NCI-H2107 (cell line): ENCODE measurements at regions not wholly inside any gene's neighbourhood (a gene's known extent, or its start where the extent isn't known, plus 50 kb on each side); places are given as distances from the start of the nearest gene placed in this dataset.

Source experiments
- DNase-seq: peaks from one replicate; lab custom pipeline; 2025; lab: John Stamatoyannopoulos, UW

DNA sequence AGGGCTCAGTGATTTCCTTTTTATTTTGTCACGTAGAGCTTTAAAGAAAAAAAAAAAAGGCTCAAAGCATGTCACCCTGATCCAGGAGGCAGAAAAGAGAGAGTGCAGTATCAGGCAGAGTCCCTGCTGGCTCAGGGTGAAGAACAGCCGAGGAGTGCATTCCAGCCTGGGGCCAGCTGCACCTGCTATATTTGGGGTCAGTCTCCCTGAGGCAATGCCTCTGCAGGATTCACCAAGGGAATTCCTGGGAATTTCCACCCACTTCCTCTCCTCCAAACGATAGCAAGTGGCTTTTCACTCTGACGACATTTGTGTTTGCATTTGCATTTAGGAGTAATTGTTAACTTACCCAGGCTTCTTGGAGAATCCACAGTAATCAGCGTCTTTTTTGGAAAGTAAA lies 202.9 kb upstream of the CTNNB1 start:
- DNase-seq = no peak

GRCh38 chr3:40996827-40997710 lies 202.2 kb upstream of the CTNNB1 start:
- no peak for DNase-seq

- DNase-seq = no peak
Measured at GRCh38 chr3:40997711-40998519, 201.4 kb upstream of the CTNNB1 start.

DNA sequence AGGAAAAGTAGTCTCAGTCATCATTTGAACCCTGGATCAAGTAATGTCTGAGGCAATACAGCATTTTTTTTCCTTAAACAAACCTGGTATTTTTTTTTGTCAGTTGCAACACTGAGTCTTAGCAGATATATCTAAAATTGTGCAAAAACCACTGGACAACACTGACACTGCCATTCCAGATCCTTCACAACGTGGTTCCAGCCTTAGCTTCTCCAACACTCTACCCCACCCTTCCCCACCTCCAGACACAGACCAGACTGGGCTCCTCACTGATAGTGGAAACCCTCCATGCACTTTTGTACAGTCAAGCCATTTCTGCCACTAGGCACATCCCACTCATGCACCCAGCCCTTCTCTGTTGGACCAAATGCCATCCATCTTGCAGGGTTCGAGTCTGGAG lies 199.6 kb upstream of the CTNNB1 start:
- no peak for DNase-seq

DNA sequence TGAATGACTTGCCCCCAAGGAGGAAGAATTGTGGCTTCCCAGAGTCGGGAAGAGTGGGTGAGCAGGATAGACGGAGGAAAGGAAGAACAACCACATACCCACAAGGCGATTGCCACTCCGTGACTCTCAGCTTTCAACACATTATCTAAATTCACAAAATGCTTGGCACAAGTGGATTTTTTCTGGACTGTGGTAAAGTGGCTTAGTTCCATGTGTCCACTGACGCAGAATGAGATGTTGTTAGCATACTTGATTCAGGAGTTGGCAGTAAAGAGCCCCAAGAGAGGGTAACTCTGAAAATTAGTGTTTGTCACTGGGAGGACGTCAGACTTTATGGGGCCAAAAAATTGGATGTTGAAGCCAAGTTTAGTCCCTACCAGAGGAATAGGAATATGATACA lies 198.8 kb upstream of the CTNNB1 start:
- no peak for DNase-seq

DNA sequence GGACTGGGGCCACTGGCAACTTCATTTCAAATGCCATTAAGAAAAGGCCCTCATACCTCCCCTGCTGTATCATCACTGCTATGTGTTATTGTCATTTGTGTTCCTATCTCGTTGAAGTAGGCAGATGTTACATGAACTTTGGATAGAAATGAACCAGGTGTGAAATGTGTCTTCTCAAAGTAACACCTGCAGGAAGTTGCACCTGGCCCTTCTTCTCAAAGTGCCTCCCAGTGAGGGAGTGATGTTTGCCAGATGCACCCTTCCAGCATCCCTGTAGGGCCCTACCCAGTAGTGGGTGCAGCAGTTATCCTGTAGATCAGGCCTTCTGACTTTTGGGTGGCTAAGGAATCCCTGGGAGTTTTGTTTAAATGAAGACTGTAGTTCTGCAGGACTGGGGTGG lies 197.7 kb upstream of the CTNNB1 start:
- no peak for DNase-seq

DNA sequence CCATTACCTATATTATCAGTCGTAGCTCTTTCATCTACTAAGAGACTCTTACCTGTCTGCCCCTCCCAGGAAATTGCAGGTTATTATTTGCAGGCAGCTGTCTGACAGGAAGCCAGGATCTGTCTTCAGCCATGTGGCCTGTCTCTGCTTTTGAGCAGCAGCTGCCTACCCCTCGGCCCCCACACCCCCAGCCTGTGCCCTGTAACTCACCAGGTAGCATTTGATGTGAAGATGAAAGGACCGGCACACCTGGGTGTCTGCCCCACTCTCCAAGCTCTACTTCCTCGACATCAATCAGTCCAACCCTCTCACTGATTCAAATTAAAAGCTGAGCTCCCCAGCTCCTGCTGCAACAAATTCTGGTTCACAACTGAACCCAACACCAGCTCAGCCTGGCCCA lies 197.2 kb upstream of the CTNNB1 start:
- DNase-seq = no peak

GRCh38 chr3:41007399-41007798 lies 191.9 kb upstream of the CTNNB1 start:
- no peak for DNase-seq

DNA sequence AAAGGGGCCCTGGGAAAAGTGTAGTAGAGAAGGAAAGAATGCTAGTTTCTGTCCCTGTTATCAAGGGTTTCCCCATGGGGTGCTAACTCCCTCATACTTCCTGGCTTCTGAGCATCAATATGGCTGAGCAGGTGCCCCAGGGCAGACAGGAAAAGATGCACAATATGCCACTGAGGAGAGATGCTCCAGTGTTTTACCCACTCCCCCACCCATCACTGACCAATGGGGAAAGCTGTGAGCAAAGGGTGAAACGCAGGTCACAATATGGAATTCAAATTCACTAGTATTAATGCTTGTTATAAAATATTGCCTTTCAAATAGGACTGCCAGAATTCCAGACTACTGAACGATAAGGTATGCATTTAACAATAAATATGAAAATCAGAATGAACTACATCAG lies 187.5 kb upstream of the CTNNB1 start:
- no peak for DNase-seq

DNA sequence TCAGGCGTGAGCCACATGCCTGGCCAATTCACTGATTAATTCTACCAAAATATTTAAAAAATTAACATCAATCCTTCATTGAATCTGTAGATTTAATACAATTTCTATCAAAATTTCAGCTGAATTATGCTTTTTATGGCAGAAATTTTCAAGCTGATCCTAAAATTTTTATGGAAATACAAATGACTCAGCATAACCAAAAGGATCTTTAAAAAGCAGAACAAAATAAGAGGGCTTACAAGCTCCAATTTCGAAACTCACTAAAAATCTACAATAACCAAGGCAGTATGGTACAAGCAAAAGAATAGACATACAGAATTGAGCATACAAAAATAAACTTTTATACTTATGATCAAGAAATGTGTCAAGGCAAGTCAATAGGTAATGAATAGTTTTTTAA lies 180.4 kb upstream of the CTNNB1 start:
- DNase-seq = no peak

DNA sequence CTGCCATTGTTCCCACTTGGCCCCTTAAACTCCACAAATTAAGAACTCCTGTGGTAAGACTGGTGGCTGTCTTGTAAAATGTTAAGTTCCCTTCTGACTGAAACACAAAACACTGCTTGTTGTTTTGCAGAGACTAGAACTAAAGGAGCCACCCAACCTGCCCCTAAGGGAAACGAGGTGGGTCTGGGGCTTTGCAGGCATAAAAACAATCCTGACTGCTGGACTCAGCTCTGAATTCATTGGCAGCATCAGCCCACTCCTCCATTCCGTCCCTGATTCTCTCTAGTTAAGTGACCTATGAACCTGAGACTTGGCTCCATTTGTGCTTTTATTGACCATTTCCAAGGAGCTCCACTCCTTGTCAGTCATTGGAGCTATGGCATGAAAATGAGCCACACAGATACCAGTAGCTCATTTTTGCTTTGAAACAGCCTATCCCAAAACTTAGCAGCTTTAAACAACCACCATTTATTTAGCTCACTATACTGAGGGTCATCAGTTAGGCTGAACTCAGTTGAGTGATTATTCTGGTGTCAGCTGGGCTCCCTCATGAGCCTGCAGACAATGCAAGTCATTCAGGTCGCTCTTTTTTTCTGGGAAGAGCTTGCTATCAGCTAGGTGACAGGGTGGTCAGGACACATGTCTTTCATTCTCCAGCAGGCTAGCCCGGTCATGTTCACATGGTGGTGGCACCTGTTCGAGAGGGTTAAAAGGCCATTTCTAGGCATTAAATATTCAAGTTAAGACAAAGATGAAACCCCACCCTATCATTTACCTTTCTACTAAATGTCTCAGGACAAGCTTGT lies 175.1 kb upstream of the CTNNB1 start:
- DNase-seq = no peak

- DNase-seq = no peak
Measured at GRCh38 chr3:41026394-41027177, 172.7 kb upstream of the CTNNB1 start.

GRCh38 chr3:41029356-41029755 lies 169.9 kb upstream of the CTNNB1 start:
- DNase-seq = no peak

DNA sequence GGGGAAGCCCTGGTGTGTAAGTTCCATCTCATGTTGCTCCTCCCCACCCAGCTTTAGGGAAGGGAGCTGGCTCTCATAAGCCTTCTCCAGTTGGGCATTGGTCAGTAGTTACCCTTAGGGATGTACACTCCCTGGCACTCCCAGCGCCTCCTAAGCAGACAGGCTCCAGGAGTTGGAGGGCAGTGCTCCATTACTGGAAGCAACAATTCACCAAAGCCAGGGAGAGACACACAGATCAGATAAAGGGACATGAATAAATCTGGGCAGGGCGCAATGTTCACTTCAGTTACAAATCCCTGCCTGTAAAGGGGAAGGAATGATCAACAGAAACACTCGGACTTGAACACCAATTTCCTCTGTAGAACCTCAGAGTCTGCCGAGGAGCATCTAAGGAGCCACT lies 169.1 kb upstream of the CTNNB1 start:
- DNase-seq = no peak

- DNase-seq = no peak
Measured at GRCh38 chr3:41031401-41031800, 167.9 kb upstream of the CTNNB1 start.

DNA sequence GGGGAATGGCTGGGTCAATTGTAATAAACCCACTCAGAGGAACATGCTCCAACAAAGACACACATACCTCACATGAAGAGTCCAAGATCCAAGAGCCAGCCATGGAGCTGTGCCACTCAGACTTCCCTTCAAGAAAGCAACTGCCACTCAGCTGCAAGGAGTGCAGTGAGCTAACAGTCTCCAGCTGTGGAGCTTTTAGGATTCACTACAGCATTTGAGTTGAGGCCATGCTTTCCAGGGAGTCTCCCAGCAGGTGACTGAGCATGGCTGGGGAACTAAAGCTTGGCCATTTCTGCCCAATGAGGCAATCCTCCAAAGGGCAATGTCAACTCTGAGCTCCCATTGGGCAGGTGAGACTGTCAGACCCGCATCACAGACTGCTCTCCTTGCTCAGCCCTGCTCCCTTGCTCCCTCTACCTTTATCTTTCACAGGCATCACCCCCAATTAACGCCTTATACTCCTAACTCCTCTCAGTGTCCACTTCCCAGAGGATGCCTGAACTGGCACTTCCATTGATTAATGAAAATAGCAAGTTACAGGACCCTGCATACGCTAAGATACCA lies 165.3 kb upstream of the CTNNB1 start:
- DNase-seq = no peak

DNA sequence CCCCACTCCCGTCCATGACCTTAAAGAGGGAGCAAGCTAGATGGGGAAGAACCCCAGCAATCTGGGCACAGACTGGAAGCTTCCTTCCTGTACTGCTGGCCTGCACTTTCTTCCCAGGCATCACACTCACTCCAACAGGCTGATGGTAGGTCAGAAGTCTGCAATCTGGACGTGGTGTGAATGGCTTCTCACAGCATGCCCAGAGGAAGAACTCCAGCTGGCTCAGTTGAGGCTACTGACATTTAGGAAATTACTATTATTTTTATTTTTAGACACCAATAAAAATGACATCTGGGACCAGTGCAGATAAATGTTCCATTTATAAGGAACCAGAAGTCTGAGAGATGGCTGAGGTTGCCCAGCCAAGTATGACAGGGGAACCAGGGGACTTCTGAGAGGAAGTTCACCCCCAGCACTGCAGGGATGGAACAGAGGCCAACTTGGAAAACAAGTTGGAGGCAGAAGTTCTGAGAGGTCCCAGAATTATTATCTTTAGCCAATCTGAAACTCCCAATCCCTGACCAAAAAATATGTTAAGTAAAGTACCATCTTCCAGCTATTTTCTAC lies 163.8 kb upstream of the CTNNB1 start:
- DNase-seq = no peak

GRCh38 chr3:41037651-41038334 lies 161.5 kb upstream of the CTNNB1 start:
- DNase-seq = no peak

GRCh38 chr3:41040256-41040655 lies 159.0 kb upstream of the CTNNB1 start:
- no peak for DNase-seq

DNA sequence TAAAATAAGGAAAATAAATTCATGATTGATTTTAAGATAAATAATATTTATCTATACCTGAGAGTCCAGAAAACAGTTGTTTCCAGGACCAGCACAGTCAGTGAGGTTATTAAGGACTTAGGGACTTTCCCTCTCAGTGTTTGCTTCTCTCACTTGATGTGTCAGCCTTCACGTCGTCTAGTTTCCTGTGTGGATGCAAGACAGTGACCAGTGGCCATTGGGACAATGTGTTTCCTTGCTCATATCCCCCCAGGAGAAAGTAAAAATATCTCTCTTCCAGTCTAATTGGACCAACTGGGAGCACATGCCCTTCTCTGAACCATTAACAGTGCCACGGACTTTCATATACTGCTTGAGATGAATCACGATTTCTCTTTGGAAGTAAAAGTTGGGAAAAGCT lies 157.8 kb upstream of the CTNNB1 start:
- no peak for DNase-seq
